NCI-H748 treated with DMSO at 0.1 percent for 48 hours (cell line): ENCODE measurements at regions not wholly inside any gene's neighbourhood (a gene's known extent, or its start where the extent isn't known, plus 50 kb on each side); places are given as distances from the start of the nearest gene placed in this dataset.
"Not testable (repeated sequence)": the region's sequence is repeated elsewhere in the genome, so short reads cannot be mapped to it uniquely, and the experiment has no call there.

Source experiments
- DNase-seq: peaks from one replicate; lab custom pipeline; 2025; lab: John Stamatoyannopoulos, UW

- no peak for DNase-seq
Observed at GRCh38 chr3:182631183-182632076, 161.9 kb upstream of the ATP11B start.

- no peak for DNase-seq
Observed at GRCh38 chr3:182632077-182632393, 161.3 kb upstream of the ATP11B start.

- no peak for DNase-seq
Observed at GRCh38 chr3:182633186-182633585, 160.1 kb upstream of the ATP11B start.

GRCh38 chr3:182636646-182637045 lies 156.7 kb upstream of the ATP11B start:
- no peak for DNase-seq

DNA sequence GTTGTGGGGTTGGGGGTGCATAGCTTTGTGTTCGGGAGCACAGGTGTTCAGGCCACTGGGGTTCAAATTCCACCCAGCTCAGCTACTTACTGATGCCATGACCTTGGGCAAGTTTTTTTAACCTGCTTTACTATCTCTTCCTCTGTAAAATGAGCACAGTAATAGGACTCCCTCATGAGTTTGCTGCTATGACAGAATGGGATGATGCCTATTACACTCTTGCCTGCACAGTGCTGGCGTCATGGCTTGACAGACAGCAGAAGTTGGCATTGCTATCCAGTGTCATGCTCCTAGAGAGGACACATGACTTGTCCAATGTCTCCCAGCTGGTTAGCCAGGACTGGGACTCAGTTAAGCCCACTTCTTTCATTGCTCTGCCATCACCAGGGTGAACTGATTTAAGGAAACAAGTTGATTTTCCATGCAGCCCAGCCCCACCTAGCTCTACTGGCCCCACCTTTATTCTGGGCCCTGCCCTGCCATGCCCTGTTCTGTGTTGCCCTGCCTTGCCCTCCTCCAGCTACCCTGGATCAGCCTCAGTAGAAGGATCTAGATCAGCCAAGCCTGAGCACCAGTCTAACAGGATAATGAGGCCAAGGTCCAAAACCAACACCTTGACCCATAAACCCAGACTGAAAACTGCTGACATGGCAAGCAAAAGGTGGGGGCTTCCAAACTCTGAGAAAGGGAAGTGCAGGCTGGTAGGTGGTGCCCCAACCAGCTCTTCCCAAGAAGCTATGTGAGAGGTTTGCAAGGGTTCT lies 155.8 kb upstream of the ATP11B start:
- DNase-seq, result no peak

DNA sequence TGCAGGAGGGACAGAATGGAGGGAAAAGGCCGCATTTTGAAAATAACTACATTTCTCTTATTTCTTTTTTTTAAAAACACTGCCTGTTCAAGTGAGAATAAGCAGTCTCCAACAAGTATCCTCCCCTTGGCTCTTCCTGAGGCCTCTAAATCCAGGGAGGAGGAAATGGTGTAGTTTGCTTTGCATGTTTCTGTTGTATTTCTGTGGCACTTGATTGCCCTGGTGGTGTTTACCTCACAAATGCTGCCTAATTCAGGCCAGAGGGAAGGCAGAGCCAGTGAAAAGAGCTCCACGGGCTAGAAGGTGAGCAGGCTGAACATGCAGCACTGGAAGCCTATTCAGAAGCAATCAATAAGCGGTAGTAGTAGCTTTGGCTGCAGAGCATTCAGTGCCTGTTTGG lies 149.3 kb upstream of the ATP11B start:
- no peak for DNase-seq

DNA sequence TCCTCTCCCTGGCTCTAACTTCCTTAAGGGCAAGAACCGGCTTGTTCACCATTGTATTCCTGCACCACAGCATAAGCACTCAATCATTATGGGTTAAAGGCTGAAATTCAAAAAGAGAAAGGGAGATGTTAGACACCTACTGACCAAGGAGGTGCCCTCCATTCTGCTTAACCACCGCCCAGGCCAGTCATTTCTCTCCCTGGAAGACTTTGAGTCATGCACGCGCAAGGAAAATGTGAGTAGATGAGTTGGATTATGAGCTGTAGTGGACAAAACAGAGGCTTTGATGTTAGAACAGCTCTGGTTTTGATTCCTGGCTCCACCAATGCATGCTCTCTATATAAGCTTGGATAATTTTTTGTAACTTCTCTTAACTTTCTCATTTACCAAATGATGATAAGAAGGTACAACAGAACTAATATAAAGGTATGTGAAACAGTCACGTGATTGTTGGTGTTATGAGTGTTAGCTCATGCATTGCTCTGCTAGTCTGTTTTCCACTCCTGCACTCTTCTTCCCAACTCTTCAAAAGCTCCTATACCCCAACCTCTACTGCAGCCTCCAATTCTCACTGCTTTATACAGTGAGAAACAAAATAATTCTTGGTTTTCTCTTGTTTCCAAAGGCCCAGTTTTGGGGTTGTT lies 148.4 kb upstream of the ATP11B start:
- no peak for DNase-seq

DNA sequence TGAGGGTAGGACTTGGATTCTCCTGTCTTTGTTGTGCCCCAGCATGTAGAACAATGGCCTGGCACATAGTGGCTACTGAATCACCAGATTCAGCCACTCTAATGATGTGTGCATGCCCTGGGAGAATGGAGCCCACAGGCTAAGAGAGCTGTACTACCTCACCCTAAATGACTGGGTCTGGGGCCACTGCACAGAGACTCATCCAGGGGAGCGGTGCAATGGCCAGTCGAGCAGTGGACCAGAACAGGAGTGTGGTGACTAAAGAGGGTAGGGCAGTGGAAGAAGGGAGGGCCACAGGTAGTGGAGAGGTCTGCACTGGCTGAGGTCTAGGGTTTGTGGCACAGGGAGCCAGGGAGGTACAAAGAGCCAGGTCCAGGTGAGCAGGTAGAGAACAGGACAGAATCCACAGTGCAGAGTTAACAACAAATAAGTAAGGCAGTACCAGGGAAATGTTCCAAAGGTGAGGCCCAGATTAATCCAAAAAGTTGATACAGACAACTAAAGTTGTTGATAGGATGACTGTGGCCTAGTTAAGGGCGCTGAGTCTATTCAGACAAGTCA lies 142.7 kb upstream of the ATP11B start:
- no peak for DNase-seq

DNA sequence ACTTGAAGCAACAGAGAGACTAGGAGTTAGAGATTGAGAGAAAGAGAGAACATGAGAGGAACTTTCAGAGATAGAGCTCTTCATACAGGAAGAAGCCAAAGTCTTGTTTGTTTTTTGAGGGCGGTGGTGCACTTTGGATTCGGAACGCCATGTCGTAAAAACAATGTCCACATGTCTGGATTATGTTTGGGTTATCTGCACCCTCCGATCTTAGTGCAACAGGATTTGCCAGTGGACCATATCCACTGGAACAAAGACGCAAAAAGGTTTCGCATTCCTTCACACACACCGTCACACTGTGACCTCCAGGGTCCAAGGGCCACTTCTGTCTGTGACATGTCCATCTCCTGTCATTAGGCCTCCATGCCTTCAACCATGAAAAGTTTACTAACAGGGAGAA lies 141.8 kb upstream of the ATP11B start:
- DNase-seq, result no peak

DNA sequence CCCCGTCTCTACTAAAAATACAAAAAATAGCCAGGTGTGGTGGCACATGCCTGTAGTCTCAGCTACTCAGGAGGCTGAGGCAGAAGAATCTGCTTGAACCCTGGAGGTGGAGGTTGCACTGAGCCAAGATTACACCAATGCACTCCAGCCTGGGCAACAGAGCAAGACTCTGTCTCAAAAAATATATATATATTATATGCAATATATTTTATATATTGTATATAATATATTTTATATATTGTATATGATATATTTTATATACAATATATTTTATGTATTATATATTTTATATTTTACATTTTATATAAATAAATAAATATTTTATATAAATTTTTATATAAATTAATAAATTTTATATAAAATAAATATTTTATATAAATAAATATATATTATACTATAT lies 140.2 kb upstream of the ATP11B start:
- DNase-seq, result not testable (repeated sequence)

DNA sequence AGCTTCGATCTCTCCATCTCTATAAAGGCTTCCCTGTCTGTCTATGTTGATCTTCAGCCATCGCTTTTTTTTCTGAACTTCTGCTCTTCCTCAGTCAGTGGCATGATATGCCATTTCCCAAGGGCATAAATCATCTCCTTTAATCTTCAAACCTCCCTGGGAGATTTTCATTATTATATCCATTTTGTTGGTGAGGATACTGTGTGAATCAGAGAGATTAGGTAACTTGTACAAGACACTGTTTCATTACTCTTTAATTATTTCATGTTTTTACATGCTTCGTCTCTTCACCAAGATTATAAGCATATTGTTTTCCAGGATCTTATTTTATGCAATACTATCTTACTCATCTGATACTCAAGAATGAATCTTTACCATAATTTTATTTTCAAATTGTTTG lies 124.8 kb upstream of the ATP11B start:
- DNase-seq, result no peak

- no peak for DNase-seq
Observed at GRCh38 chr3:182668974-182669373, 124.3 kb upstream of the ATP11B start.

- DNase-seq, result no peak
Observed at GRCh38 chr3:182671541-182671940, 121.8 kb upstream of the ATP11B start.

DNA sequence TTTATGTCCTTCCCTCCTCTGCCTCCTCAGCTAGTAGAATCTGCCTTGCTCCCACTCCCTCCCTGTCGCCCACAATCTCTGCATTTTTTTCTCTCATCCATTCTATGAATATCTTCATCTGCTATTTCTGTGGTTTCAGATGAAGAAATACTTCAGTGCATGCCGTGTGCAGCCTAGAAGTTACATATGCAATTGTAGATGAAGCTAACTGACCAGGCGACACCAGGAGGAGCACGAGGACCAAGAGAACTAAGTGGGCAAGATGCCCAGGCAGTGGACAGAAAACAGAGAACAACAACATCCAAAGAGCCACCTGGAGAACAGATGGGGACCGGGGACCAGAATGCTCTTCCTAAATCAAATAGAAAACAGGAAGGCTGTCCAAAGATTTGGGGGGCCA lies 121.4 kb upstream of the ATP11B start:
- no peak for DNase-seq

GRCh38 chr3:182673336-182673735 lies 120.0 kb upstream of the ATP11B start:
- no peak for DNase-seq

DNA sequence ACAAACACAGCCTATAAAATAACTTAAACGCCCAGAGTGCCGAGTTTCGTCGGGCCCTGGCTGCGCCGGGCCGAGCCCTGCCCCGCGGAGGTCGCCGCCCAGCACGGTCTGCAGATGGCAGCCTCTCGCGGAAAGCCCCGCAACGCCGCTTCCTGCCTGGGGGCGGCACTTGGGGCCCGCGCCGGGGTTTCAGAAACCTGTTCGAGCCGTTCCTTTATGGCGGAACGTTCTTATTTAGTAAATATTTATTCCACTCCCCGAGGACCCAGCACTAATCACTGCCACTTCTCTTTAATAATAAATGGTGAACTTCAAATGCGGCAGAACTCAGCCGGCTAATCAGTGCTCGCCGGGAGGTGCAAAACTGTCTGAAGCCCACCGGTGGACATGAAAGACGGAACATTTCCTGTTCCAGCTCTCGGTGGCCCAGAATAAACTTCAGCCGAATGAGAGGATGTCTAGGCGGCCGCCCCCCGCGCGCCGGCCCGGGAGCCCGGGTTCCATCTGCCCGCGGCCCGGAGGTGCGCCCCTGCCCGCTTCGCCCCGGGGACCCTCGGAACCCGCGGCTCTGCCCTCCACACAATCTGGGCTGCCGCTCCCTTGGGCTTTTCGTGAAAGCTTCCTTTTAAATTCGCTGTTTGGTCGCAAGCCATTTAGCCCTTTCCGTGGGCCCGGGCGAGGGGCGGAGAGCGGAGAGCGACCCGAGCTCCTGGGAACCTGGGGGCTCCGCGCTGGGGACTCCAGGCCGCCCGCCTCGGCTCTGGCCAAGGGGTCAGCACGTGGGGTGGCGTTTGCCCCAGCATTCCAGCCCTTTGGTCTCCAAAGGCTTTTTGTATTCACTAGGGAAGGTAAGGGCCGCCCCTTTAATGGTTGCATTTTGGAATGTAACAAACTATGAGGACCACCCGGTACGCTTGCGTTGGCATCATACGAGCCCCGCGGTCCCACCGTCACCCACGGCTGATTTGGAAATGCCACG lies 110.8 kb upstream of the ATP11B start:
- DNase-seq, result no peak

GRCh38 chr3:182683453-182683852 lies 109.9 kb upstream of the ATP11B start:
- DNase-seq, result peak; percentile 63

- DNase-seq, result no peak
Observed at GRCh38 chr3:182683858-182684257, 109.4 kb upstream of the ATP11B start.

- DNase-seq, result no peak
Observed at GRCh38 chr3:182686033-182686886, 107.0 kb upstream of the ATP11B start.

DNA sequence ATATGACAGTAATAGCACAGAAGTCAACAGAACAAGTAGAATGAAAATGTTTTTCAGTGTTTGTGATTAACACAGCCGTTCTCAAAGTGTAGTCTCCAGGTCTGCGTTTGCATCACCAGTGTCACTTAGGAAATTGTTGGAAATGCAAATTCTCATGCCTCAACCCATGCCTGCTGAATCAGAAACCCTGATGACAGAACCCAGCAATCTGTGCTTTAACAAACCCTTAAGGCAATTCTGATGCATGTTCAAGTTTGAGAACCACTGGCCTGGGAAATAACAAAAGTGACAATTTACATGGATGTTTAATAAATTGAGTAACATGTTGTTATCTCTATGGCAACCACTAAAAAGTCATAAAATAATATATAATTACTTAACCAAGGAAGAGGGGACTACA lies 103.1 kb upstream of the ATP11B start:
- no peak for DNase-seq
